ENCODE measurements at regions not wholly inside any gene's neighbourhood (a gene's known extent, or its start where the extent isn't known, plus 50 kb on each side); places are given as distances from the start of the nearest gene placed in this dataset.
"Not testable (repeated sequence)": the region's sequence is repeated elsewhere in the genome, so short reads cannot be mapped to it uniquely, and the experiment has no call there.

- in situ Hi-C loops (cut with HindIII; ENCODE audit: low sequenced_read_pairs) = no loop called here
- H3K4me3 ChIP-seq (ENCODE audit: low read depth, low read length) = no peak overlapping the region
- DNase-seq (ENCODE audit: low read depth, low spot score) = no peak
- no peak for TF ChIP-seq CTCF (IDR thresholded peaks at IDR 0.05; ENCODE audit: low read depth, low read length)
These were observed 94.6 kb upstream of the ANKRD30BL start for GRCh38 chr2:132256251-132256902.

- in situ Hi-C loops (cut with HindIII; ENCODE audit: low sequenced_read_pairs); H3K4me3 ChIP-seq (ENCODE audit: low read depth, low read length); DNase-seq (ENCODE audit: low read depth, low spot score): not testable (repeated sequence)
These were observed 95.2 kb upstream of the ANKRD30BL start for GRCh38 chr2:132256903-132257300.

GRCh38 chr2:132257301-132258171 is 95.8 kb upstream of the ANKRD30BL start:
- DNase-seq (ENCODE audit: low read depth, low spot score); in situ Hi-C loops (cut with HindIII; ENCODE audit: low sequenced_read_pairs): not testable (repeated sequence)
- H3K4me3 ChIP-seq (ENCODE audit: low read depth, low read length) = peak overlapping the region; percentile 18

- DNase-seq (ENCODE audit: low read depth, low spot score); in situ Hi-C loops (cut with HindIII; ENCODE audit: low sequenced_read_pairs); H3K4me3 ChIP-seq (ENCODE audit: low read depth, low read length): not testable (repeated sequence)
These were observed 97.5 kb upstream of the ANKRD30BL start for GRCh38 chr2:132259276-132259675.

GRCh38 chr2:132265595-132265994 is 103.8 kb upstream of the ANKRD30BL start:
- H3K4me3 ChIP-seq (ENCODE audit: low read depth, low read length); in situ Hi-C loops (cut with HindIII; ENCODE audit: low sequenced_read_pairs); DNase-seq (ENCODE audit: low read depth, low spot score): not testable (repeated sequence)

GRCh38 chr2:132267105-132267497 is 105.3 kb upstream of the ANKRD30BL start:
- in situ Hi-C loops (cut with HindIII; ENCODE audit: low sequenced_read_pairs) = no loop called here
- no peak overlapping the region for H3K4me3 ChIP-seq (ENCODE audit: low read depth, low read length)
- no peak for TF ChIP-seq CTCF (IDR thresholded peaks at IDR 0.05; ENCODE audit: low read depth, low read length)
- DNase-seq (ENCODE audit: low read depth, low spot score) = no peak

GRCh38 chr2:132267498-132268283 is 105.9 kb upstream of the ANKRD30BL start:
- peak; percentile 28 for DNase-seq (ENCODE audit: low read depth, low spot score)
- H3K4me3 ChIP-seq (ENCODE audit: low read depth, low read length); in situ Hi-C loops (cut with HindIII; ENCODE audit: low sequenced_read_pairs): not testable (repeated sequence)

- in situ Hi-C loops (cut with HindIII; ENCODE audit: low sequenced_read_pairs) = not testable (repeated sequence)
- DNase-seq (ENCODE audit: low read depth, low spot score) = peak; percentile 64
- H3K4me3 ChIP-seq (ENCODE audit: low read depth, low read length) = peak overlapping the region; percentile 28
- peak; percentile 48 for TF ChIP-seq CTCF (IDR thresholded peaks at IDR 0.05; ENCODE audit: low read depth, low read length)
These were observed 106.7 kb upstream of the ANKRD30BL start for GRCh38 chr2:132268284-132268976.

Measured in astrocyte of the spinal cord (primary cell).